Activated CD4-positive, alpha-beta T cell treated with anti-CD3 and anti-CD28 coated beads, Interleukin-2, Interleukin-4, amounts not matched to agents 100 ng/mL and 50 ng/mL, durations not matched to agents 16 hours and 8 hours (primary cell): ENCODE measurements at regions not wholly inside any gene's neighbourhood (a gene's known extent, or its start where the extent isn't known, plus 50 kb on each side); places are given as distances from the start of the nearest gene placed in this dataset.
"Not testable (repeated sequence)": the region's sequence is repeated elsewhere in the genome, so short reads cannot be mapped to it uniquely, and the experiment has no call there.

Experiments
- DNase-seq: peaks from one replicate; pipeline ENCODE4 v3.0.0-alpha.2; 2020; ENCODE audit warnings: low spot score

- DNase-seq: no peak
Observed at GRCh38 chr14:61167642-61168041, 113.5 kb downstream of the TMEM30B start.

GRCh38 chr14:61160798-61161197, 120.3 kb downstream of the TMEM30B start:
- DNase-seq: no peak

- no peak for DNase-seq
Observed at GRCh38 chr14:61154641-61155040, 126.5 kb downstream of the TMEM30B start.

DNA sequence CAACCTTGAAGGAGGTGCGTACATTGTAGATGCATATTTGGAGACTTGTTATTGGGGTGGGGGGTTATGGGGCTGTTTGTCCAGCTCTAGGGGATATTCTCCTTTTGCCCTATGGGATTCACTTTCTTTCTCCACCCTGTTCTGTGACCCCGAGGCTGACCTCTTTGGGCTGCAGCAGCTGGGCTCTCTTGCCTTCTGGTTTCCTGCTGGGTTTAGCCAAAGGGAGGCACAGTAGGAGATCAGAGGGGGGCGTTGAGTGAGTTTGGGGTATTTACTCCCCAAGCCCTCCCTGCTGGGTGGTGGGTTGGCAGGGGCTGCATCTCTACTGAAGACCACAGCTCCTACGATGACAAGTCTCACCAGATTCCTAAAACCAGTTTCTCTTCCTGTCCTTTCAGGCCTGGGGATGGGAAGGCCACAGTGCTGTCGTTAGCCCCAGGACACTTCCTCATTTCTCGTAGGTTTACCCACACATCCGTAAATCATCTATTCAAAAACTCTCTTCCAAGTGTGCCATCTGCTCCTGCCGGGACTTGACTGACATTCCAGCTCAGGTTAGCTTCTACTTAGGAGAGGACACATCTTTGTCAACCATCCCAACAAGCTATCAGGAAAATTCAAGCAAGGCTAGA, 127.1 kb downstream of the TMEM30B start:
- no peak for DNase-seq

- DNase-seq: no peak
Observed at GRCh38 chr14:61153431-61153830, 127.7 kb downstream of the TMEM30B start.

- no peak for DNase-seq
Observed at GRCh38 chr14:61152851-61153364, 128.2 kb downstream of the TMEM30B start.

DNA sequence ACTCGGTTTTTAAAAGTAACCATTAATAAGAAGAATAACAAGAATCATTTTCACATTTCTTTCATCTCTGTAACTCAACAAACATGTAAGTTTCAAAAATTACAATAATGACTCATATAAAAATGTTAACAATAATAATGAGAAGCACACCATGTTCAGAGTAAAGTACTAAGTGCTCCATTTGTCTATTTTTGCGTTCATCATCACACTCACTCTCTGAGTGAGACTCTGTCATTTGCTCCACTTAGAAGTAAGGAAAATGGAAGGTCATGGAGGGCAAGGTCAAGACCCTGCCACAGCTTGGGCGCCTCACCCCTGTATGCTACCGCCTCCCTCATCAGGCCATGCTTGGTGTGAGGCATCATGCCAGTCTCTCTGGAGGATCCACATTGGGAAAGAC, 129.9 kb downstream of the TMEM30B start:
- no peak for DNase-seq

DNA sequence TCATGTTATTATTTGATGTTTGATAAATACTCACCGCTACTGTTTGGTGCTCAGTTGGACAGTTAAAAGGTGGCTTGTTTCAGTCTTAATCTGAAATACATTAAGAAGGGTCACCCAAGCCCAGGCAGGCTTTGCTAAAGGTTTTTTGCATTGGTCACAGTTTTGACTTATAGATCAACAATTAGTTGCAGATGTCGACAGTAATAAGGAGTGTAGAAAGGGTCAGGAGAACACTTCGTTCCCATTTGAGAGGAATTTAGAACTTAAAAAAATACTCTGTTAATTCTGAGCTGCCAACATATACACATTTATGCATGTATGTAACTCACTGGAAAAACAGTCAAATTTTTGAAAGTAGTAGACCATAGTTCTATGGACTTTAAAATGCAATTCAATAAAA, 130.3 kb downstream of the TMEM30B start:
- no peak for DNase-seq

GRCh38 chr14:61149896-61150295, 131.2 kb downstream of the TMEM30B start:
- no peak for DNase-seq

DNA sequence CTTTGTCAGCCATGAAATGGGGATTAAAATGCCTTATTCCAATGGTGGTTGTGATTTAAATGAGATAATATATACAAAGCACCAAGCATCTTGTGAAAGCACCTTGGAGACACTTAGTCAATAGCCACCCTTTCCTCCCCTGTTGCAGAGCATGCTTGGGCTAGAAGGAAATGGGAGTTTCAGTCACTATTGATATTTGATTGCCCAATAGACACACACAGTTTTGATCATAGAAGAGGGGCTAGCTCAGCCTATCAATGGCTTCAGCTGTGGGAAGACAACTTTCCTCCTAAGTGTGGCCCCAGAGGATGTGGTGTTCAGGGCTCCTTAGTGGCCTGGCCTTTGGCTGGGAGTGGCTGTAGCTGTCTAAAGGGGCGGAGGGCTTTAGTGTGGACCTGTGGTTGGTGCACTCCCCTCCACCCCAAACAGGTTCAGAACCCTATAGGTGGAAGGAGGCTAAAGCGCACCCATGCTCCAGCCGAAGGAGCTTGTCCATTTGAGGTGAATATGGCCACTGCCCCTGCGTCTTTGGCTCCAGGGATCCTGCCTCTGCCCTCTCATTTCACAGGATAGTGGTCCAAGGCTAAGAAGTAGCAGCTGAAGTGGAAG, 132.3 kb downstream of the TMEM30B start:
- DNase-seq: no peak

- no peak for DNase-seq
Observed at GRCh38 chr14:61147831-61148549, 133.1 kb downstream of the TMEM30B start.

- DNase-seq: no peak
Observed at GRCh38 chr14:61147381-61147821, 133.7 kb downstream of the TMEM30B start.

DNA sequence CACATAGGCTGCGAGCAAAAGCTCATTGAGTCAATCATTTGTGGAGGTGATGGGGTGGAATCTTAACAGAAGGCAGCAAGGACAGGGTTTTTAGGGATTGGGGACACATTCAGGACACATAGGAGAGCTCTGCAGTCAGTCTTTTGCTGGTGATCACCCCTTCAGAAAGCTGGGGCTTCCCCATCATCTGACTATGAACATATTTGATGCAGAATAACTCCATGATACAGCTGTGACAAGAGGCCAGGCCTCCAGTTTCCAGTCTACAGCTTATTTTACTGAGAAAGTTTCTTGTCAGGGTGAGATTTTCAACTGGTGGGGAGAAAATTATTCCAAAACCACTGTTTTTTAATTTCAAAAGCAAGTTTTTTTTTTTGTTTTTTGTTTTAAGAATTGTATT, 134.2 kb downstream of the TMEM30B start:
- no peak for DNase-seq

DNA sequence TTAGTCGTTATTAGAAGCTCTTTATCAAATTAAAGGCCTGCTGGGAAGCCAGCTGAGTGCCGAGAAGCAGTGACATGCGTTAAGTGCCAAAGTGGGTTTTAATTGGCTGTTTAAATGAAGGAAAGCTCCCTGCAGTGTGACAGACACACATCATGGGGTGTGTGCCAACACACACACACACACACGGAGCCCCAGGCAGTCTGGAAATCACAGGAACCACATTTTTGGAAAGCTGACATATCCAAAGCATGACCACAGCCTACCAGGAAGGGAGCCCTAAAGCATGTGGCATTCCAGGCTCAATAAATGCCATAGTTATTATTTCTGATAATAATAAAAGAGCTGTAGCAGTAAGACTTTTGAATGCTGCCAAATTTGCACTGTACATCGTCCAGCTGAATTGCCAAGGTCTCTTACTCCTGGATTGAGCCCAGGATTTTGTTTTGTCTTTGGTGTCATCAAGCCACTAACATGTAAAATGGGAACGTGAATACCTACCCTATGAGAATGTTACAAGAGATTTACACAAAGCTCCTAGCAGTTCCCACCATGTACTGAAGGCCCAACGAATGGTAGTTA, 135.1 kb downstream of the TMEM30B start:
- no peak for DNase-seq

- no peak for DNase-seq
Observed at GRCh38 chr14:61145034-61145902, 135.9 kb downstream of the TMEM30B start.

DNA sequence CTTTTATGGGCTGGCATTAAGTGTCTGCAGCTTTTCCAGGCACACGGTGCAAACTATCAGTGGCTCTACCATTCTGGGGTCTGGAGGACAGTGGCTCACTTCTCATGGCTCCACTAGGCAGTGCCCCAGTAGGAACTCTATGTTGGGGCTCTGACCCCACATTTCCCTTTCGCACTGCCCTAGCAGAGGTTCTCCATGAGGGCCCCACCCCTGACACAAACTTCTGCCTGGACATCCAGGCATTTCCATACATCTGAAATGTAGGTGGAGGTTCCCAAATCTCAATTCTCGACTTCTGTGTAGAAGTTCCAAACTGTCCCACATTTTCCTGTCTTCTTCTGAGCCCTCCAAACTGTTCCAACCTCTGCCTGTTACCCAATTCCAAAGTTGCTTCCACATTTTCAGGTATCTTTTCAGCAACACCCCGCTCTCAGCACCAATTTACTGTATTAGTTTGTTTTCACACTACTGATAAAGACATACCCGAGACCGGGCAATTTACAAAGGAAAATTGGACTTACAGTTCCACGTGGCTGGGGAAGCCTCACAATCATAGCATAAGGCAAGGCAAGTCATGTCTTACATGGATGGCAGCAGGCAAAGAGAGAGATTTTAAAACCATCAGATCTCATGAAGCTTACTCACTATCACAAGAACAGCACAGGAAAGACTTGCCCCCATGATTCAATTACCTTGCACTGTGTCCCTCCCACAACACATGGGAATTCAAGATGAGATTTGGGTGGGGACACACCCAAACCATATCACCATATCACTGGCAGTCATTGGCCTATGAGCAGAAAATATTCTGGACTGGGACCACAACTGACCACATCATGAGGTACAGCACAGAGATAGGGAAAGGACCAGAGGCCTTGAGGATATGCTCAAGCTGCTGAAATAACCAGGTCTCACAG, 136.8 kb downstream of the TMEM30B start:
- DNase-seq: not testable (repeated sequence)

DNA sequence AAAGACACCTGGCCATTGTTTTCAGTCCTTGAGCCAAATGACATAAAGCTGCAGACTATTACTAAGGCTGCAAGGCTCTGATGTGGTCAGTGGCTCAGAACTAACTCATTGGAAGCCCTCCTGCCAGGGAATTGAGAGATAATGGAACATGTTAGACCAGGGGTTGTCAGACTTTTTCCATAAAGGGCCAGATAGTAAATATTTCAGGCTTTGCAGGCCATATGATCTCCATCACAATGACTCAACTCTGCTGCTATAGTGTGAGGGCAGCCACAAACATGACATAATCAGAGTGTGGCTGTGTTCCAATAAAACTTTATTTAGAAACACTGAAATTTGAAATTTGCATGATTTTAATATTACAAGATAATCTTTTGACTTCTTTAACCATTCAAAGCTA, 140.3 kb downstream of the TMEM30B start:
- DNase-seq: no peak

GRCh38 chr14:61140271-61140670, 140.9 kb downstream of the TMEM30B start:
- DNase-seq: no peak

GRCh38 chr14:61139006-61139599, 142.0 kb downstream of the TMEM30B start:
- DNase-seq: no peak

- no peak for DNase-seq
Observed at GRCh38 chr14:61132894-61133293, 148.2 kb downstream of the TMEM30B start.
